Astrocyte (in vitro differentiated cells and primary cell): ENCODE measurements at regions not wholly inside any gene's neighbourhood (a gene's known extent, or its start where the extent isn't known, plus 50 kb on each side); places are given as distances from the start of the nearest gene placed in this dataset.
A peak's percentile ranks its signal among the peaks of the same experiment; 100 is the strongest.
"Not testable (repeated sequence)": the region's sequence is repeated elsewhere in the genome, so short reads cannot be mapped to it uniquely, and the experiment has no call there.

Experiments used
- DNase-seq: peaks from one replicate; pipeline ENCODE4 v3.0.0-alpha.2; 2010; ENCODE audit warnings: low read depth
- FAIRE-seq: peaks from 2 replicates; lab custom pipeline; 2011; peaks lifted over from hg19 to GRCh38; lab: Jason Lieb, UNC
- H2AFZ ChIP-seq: 2 replicates; pipeline ENCODE4 v1.6.0; 2012; ENCODE audit warnings: low read depth, low read length, inconsistent platforms
- H3K27ac ChIP-seq: 2 replicates; pipeline ENCODE4 v1.5.1; 2011; ENCODE audit warnings: low read depth, low read length, inconsistent platforms
- H3K27me3 ChIP-seq: 2 replicates; pipeline ENCODE4 v1.6.0; 2011; ENCODE audit warnings: low read length, inconsistent platforms; ENCODE audit not compliant: insufficient read depth
- H3K36me3 ChIP-seq: 2 replicates; pipeline ENCODE4 v1.5.1; 2011; ENCODE audit warnings: low read length, inconsistent platforms; ENCODE audit not compliant: insufficient read depth
- H3K4me1 ChIP-seq: 2 replicates; pipeline ENCODE4 v1.5.1; 2011; ENCODE audit warnings: low read length, inconsistent platforms; ENCODE audit not compliant: insufficient read depth
- H3K4me2 ChIP-seq: 2 replicates; pipeline ENCODE4 v1.6.0; 2012; ENCODE audit warnings: low read length, inconsistent platforms
- H3K4me3 ChIP-seq: 2 replicates; pipeline ENCODE4 v1.5.1; 2011; ENCODE audit warnings: low read depth, mild to moderate bottlenecking, low read length, inconsistent platforms; ENCODE audit not compliant: insufficient read depth
- H3K79me2 ChIP-seq: 2 replicates; pipeline ENCODE4 v1.6.0; 2012; ENCODE audit warnings: mild to moderate bottlenecking, low read length, inconsistent platforms; ENCODE audit not compliant: insufficient read depth
- H3K9ac ChIP-seq: 2 replicates; pipeline ENCODE4 v1.6.0; 2012; ENCODE audit warnings: mild to moderate bottlenecking, low read length, inconsistent platforms
- H3K9me3 ChIP-seq: 2 replicates; pipeline ENCODE4 v1.5.1; 2012; ENCODE audit warnings: low read depth, mild to moderate bottlenecking, low read length, inconsistent platforms; ENCODE audit not compliant: insufficient read depth
- H4K20me1 ChIP-seq: 2 replicates; pipeline ENCODE4 v1.6.0; 2012; ENCODE audit warnings: low read length, inconsistent platforms; ENCODE audit not compliant: insufficient read depth
- H3K27ac Mint-ChIP-seq: one replicate; pipeline ENCODE4 v1.8.0; 2021; ENCODE audit warnings: mild to moderate bottlenecking, mixed read lengths; ENCODE audit not compliant: unreplicated experiment
- H3K27me3 Mint-ChIP-seq: one replicate; pipeline ENCODE4 v1.8.0; 2021; ENCODE audit warnings: low read depth, mixed read lengths; ENCODE audit not compliant: unreplicated experiment
- H3K36me3 Mint-ChIP-seq: one replicate; pipeline ENCODE4 v1.8.0; 2021; ENCODE audit warnings: low read depth, mixed read lengths; ENCODE audit not compliant: unreplicated experiment
- H3K4me1 Mint-ChIP-seq: one replicate; pipeline ENCODE4 v1.8.0; 2021; ENCODE audit warnings: low read depth, mixed read lengths; ENCODE audit not compliant: unreplicated experiment
- H3K4me3 Mint-ChIP-seq: one replicate; pipeline ENCODE4 v1.8.0; 2021; ENCODE audit warnings: mild to moderate bottlenecking, moderate library complexity, mixed read lengths; ENCODE audit not compliant: unreplicated experiment
- H3K9me3 Mint-ChIP-seq: one replicate; pipeline ENCODE4 v1.8.0; 2021; ENCODE audit warnings: mild to moderate bottlenecking, mixed read lengths; ENCODE audit not compliant: unreplicated experiment
- CTCF ChIP-seq: IDR thresholded peaks from 2 replicates; pipeline ENCODE4 v1.5.1; 2011; ENCODE audit warnings: low read depth, mild to moderate bottlenecking, inconsistent platforms, low read length, moderate library complexity; ENCODE audit not compliant: insufficient read depth
- EZH2 ChIP-seq: IDR thresholded peaks from 2 replicates; pipeline ENCODE4 v1.6.1; 2012; ENCODE audit warnings: mild to moderate bottlenecking, low read length, inconsistent platforms; ENCODE audit not compliant: insufficient read depth

- not testable (repeated sequence) for H3K27ac ChIP-seq, H4K20me1 ChIP-seq, H3K27ac Mint-ChIP-seq, H3K79me2 ChIP-seq, H3K36me3 Mint-ChIP-seq, H3K9ac ChIP-seq, DNase-seq, H3K27me3 Mint-ChIP-seq, H2AFZ ChIP-seq, H3K4me1 Mint-ChIP-seq, H3K4me2 ChIP-seq, H3K27me3 ChIP-seq, H3K36me3 ChIP-seq, FAIRE-seq, H3K4me1 ChIP-seq, H3K4me3 ChIP-seq, H3K4me3 Mint-ChIP-seq
- peaks cover 29% of the 10 kb centered on the region for H3K9me3 ChIP-seq
- H3K9me3 Mint-ChIP-seq: peaks cover 39% of the 10 kb centered on the region
Measured at GRCh38 chr21:8987896-8988295, 1533.5 kb upstream of the TPTE start.

GRCh38 chr21:8988696-8989095, 1532.7 kb upstream of the TPTE start:
- Histone ChIP-seq H3K36me3 (no peaks in the 10 kb centered on the region), H4K20me1 (no peaks in the 10 kb centered on the region), H3K4me3 (no peak overlapping the region), H3K4me1 (no peaks in the 10 kb centered on the region), H3K4me2 (no peak overlapping the region), H2AFZ (no peak overlapping the region), H3K27ac (no peak overlapping the region), H3K9me3 (peaks cover 31% of the 10 kb centered on the region), H3K9ac (no peak overlapping the region), H3K79me2 (no peaks in the 10 kb centered on the region), H3K27me3 (no peaks in the 10 kb centered on the region)
- H3K36me3 Mint-ChIP-seq: no peaks in the 10 kb centered on the region
- FAIRE-seq: no peak
- no peaks in the 10 kb centered on the region for H3K27me3 Mint-ChIP-seq
- H3K4me3 Mint-ChIP-seq: no peak overlapping the region
- H3K4me1 Mint-ChIP-seq: no peaks in the 10 kb centered on the region
- H3K9me3 Mint-ChIP-seq: peaks cover 43% of the 10 kb centered on the region
- H3K27ac Mint-ChIP-seq: no peak overlapping the region
- peak; percentile 42 for DNase-seq
- no peak for TF ChIP-seq EZH2
- no peak for TF ChIP-seq CTCF

DNA sequence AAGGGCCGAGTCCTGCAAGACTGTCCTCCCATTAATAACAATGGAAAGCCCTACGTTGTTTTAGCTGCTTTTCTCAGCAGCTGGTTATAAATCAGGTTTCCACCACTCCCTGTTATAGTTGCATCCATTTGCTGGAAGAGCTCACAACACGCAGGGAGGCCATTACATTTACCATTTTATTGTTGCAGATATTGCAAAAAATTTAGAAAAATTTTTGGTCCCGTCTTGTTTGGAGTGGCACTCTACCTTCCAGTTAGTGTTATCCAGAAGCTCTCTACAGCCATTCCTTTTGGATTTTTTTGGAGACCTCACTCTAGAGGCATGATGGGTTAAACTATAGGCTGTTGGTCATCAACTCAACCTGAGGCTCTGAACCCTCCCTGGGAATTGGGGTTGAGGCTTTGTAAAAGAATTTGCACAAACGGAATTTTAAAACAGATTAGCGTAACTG, 1532.1 kb upstream of the TPTE start:
- no peaks in the 10 kb centered on the region for H3K4me1 Mint-ChIP-seq
- no peaks in the 10 kb centered on the region for H3K27me3 Mint-ChIP-seq
- FAIRE-seq (no peak), DNase-seq (peak; percentile 49)
- Histone ChIP-seq H3K27me3 (no peaks in the 10 kb centered on the region), H3K4me2 (no peak overlapping the region), H2AFZ (no peak overlapping the region), H4K20me1 (no peaks in the 10 kb centered on the region), H3K27ac (no peak overlapping the region), H3K4me3 (no peak overlapping the region), H3K9me3 (peaks cover 31% of the 10 kb centered on the region), H3K4me1 (no peaks in the 10 kb centered on the region), H3K79me2 (no peaks in the 10 kb centered on the region), H3K9ac (no peak overlapping the region), H3K36me3 (no peaks in the 10 kb centered on the region)
- H3K27ac Mint-ChIP-seq: no peak overlapping the region
- H3K36me3 Mint-ChIP-seq: no peaks in the 10 kb centered on the region
- H3K9me3 Mint-ChIP-seq: peaks cover 46% of the 10 kb centered on the region
- H3K4me3 Mint-ChIP-seq: no peak overlapping the region
- TF ChIP-seq EZH2 (no peak), CTCF (no peak)
